ENCODE measurements at regions not wholly inside any gene's neighbourhood (a gene's known extent, or its start where the extent isn't known, plus 50 kb on each side); places are given as distances from the start of the nearest gene placed in this dataset.
"Not testable (repeated sequence)": the region's sequence is repeated elsewhere in the genome, so short reads cannot be mapped to it uniquely, and the experiment has no call there.

GRCh38 chr7:131849472-131849871 is 293.0 kb upstream of the PODXL start:
- no peak for DNase-seq (ENCODE audit: low read depth)

GRCh38 chr7:131848033-131848432 is 291.6 kb upstream of the PODXL start:
- no peak for DNase-seq (ENCODE audit: low read depth)

GRCh38 chr7:131845573-131846314 is 289.3 kb upstream of the PODXL start:
- no peak for DNase-seq (ENCODE audit: low read depth)

- no peak for DNase-seq (ENCODE audit: low read depth)
Measured at GRCh38 chr7:131844369-131844768, 287.9 kb upstream of the PODXL start.

GRCh38 chr7:131843898-131844331 is 287.5 kb upstream of the PODXL start:
- DNase-seq (ENCODE audit: low read depth) = no peak

- no peak for DNase-seq (ENCODE audit: low read depth)
Measured at GRCh38 chr7:131839967-131840690, 283.7 kb upstream of the PODXL start.

GRCh38 chr7:131836733-131837132 is 280.3 kb upstream of the PODXL start:
- no peak for DNase-seq (ENCODE audit: low read depth)

- no peak for DNase-seq (ENCODE audit: low read depth)
Measured at GRCh38 chr7:131835141-131835540, 278.7 kb upstream of the PODXL start.

GRCh38 chr7:131830681-131831080 is 274.3 kb upstream of the PODXL start:
- DNase-seq (ENCODE audit: low read depth) = no peak

- no peak for DNase-seq (ENCODE audit: low read depth)
Measured at GRCh38 chr7:131829947-131830558, 273.6 kb upstream of the PODXL start.

GRCh38 chr7:131827421-131827820 is 271.0 kb upstream of the PODXL start:
- DNase-seq (ENCODE audit: low read depth) = no peak

- DNase-seq (ENCODE audit: low read depth) = no peak
Measured at GRCh38 chr7:131826960-131827359, 270.5 kb upstream of the PODXL start.

GRCh38 chr7:131823961-131824440 is 267.6 kb upstream of the PODXL start:
- not testable (repeated sequence) for DNase-seq (ENCODE audit: low read depth)

GRCh38 chr7:131819891-131820290 is 263.5 kb upstream of the PODXL start:
- no peak for DNase-seq (ENCODE audit: low read depth)

- no peak for DNase-seq (ENCODE audit: low read depth)
Measured at GRCh38 chr7:131816391-131817007, 260.1 kb upstream of the PODXL start.

- no peak for DNase-seq (ENCODE audit: low read depth)
Measured at GRCh38 chr7:131808736-131809135, 252.3 kb upstream of the PODXL start.

- not testable (repeated sequence) for DNase-seq (ENCODE audit: low read depth)
Measured at GRCh38 chr7:131808156-131808555, 251.7 kb upstream of the PODXL start.

- DNase-seq (ENCODE audit: low read depth) = no peak
Measured at GRCh38 chr7:131803816-131804215, 247.4 kb upstream of the PODXL start.

GRCh38 chr7:131802195-131802864 is 245.9 kb upstream of the PODXL start:
- no peak for DNase-seq (ENCODE audit: low read depth)

- DNase-seq (ENCODE audit: low read depth) = no peak
Measured at GRCh38 chr7:131800531-131800930, 244.1 kb upstream of the PODXL start.

GRCh38 chr7:131800008-131800407 is 243.6 kb upstream of the PODXL start:
- no peak for DNase-seq (ENCODE audit: low read depth)

GRCh38 chr7:131797841-131798240 is 241.4 kb upstream of the PODXL start:
- DNase-seq (ENCODE audit: low read depth) = no peak
